GM19395 (cell line): ENCODE measurements at regions not wholly inside any gene's neighbourhood (a gene's known extent, or its start where the extent isn't known, plus 50 kb on each side); places are given as distances from the start of the nearest gene placed in this dataset.

Source experiments
- ATAC-seq: cut with Tn5 transposase; IDR thresholded peaks from one replicate; pipeline ENCODE4 v1.9.1; 2021; ENCODE audit warnings: mild to moderate bottlenecking, moderate library complexity; ENCODE audit not compliant: unreplicated experiment

- no peak for ATAC-seq
Measured at GRCh38 chrX:51798701-51799100, 55.5 kb downstream of the GSPT2 start.

GRCh38 chrX:51802917-51803688, 59.9 kb downstream of the GSPT2 start:
- ATAC-seq, result peak; percentile 93

GRCh38 chrX:51803833-51804232, 60.6 kb downstream of the GSPT2 start:
- ATAC-seq, result no peak

- ATAC-seq, result no peak
Measured at GRCh38 chrX:51804741-51805140, 61.5 kb downstream of the GSPT2 start.

- ATAC-seq, result no peak
Measured at GRCh38 chrX:51813886-51814460, 70.7 kb downstream of the GSPT2 start.

GRCh38 chrX:51824061-51824460, 69.4 kb upstream of the MAGED1 start:
- no peak for ATAC-seq

GRCh38 chrX:51825436-51825835, 68.0 kb upstream of the MAGED1 start:
- peak; percentile 54 for ATAC-seq

- ATAC-seq, result no peak
Measured at GRCh38 chrX:51834076-51834475, 59.3 kb upstream of the MAGED1 start.

GRCh38 chrX:51836823-51837222, 56.6 kb upstream of the MAGED1 start:
- ATAC-seq, result no peak

GRCh38 chrX:51837451-51837850, 56.0 kb upstream of the MAGED1 start:
- ATAC-seq, result no peak

- ATAC-seq, result no peak
Measured at GRCh38 chrX:51837921-51838320, 55.5 kb upstream of the MAGED1 start.
